HG02938 (cell line): ENCODE measurements at regions not wholly inside any gene's neighbourhood (a gene's known extent, or its start where the extent isn't known, plus 50 kb on each side); places are given as distances from the start of the nearest gene placed in this dataset.
"Not testable (repeated sequence)": the region's sequence is repeated elsewhere in the genome, so short reads cannot be mapped to it uniquely, and the experiment has no call there.

Experiments
- ATAC-seq: cut with Tn5 transposase; IDR thresholded peaks from one replicate; pipeline ENCODE4 v1.9.1; 2021; ENCODE audit warnings: mild to moderate bottlenecking, moderate library complexity; ENCODE audit not compliant: unreplicated experiment

- no peak for ATAC-seq
Measured at GRCh38 chr5:6082685-6083084, 295.7 kb downstream of the MED10 start.

GRCh38 chr5:6081727-6082210, 296.6 kb downstream of the MED10 start:
- ATAC-seq = no peak

- ATAC-seq = no peak
Measured at GRCh38 chr5:6080930-6081726, 297.2 kb downstream of the MED10 start.

GRCh38 chr5:6080436-6080835, 297.9 kb downstream of the MED10 start:
- ATAC-seq = no peak

GRCh38 chr5:6078881-6079280, 299.5 kb downstream of the MED10 start:
- no peak for ATAC-seq

- no peak for ATAC-seq
Measured at GRCh38 chr5:6076341-6077239, 301.8 kb downstream of the MED10 start.

- ATAC-seq = not testable (repeated sequence)
Measured at GRCh38 chr5:6072488-6072887, 305.9 kb downstream of the MED10 start.

GRCh38 chr5:6069496-6070185, 308.7 kb downstream of the MED10 start:
- ATAC-seq = no peak

GRCh38 chr5:6066016-6066415, 312.3 kb downstream of the MED10 start:
- no peak for ATAC-seq

GRCh38 chr5:6059137-6059800, 319.1 kb downstream of the MED10 start:
- no peak for ATAC-seq

GRCh38 chr5:6058055-6058715, 320.2 kb downstream of the MED10 start:
- no peak for ATAC-seq

- ATAC-seq = no peak
Measured at GRCh38 chr5:6056280-6056679, 322.1 kb downstream of the MED10 start.

GRCh38 chr5:6049662-6050061, 328.7 kb downstream of the MED10 start:
- ATAC-seq = no peak

GRCh38 chr5:6048746-6049145, 329.6 kb downstream of the MED10 start:
- no peak for ATAC-seq

- ATAC-seq = no peak
Measured at GRCh38 chr5:6046296-6046967, 331.9 kb downstream of the MED10 start.

- no peak for ATAC-seq
Measured at GRCh38 chr5:6043491-6044310, 334.6 kb downstream of the MED10 start.

- no peak for ATAC-seq
Measured at GRCh38 chr5:6041977-6042550, 336.3 kb downstream of the MED10 start.

- ATAC-seq = no peak
Measured at GRCh38 chr5:6039111-6039510, 339.2 kb downstream of the MED10 start.
